Endodermal cell (in vitro differentiated cells): ENCODE measurements at regions not wholly inside any gene's neighbourhood (a gene's known extent, or its start where the extent isn't known, plus 50 kb on each side); places are given as distances from the start of the nearest gene placed in this dataset.

Experiments used
- DNase-seq: peaks from one replicate; pipeline ENCODE4 v3.0.0-alpha.2; 2017
- H3K27ac ChIP-seq: 2 replicates; pipeline ENCODE4 v1.5.1; 2013; ENCODE audit warnings: mild to moderate bottlenecking, low read depth, low read length, moderate library complexity
- H3K27me3 ChIP-seq: 2 replicates; pipeline ENCODE4 v1.6.1; 2013; ENCODE audit warnings: mild to moderate bottlenecking, low read length, moderate library complexity; ENCODE audit not compliant: insufficient read depth, control insufficient read depth, poor library complexity, severe bottlenecking
- H3K36me3 ChIP-seq: 2 replicates; pipeline ENCODE4 v1.7.0; 2013; ENCODE audit warnings: mild to moderate bottlenecking, low read length, moderate library complexity; ENCODE audit not compliant: control insufficient read depth, insufficient read depth
- H3K4me1 ChIP-seq: one replicate; pipeline ENCODE4 v1.7.0; 2013; ENCODE audit warnings: low read length; ENCODE audit not compliant: control insufficient read depth, insufficient read depth
- H3K4me3 ChIP-seq: 2 replicates; pipeline ENCODE4 v1.5.1; 2013; ENCODE audit warnings: mild to moderate bottlenecking, low read length, moderate library complexity
- H3K9ac ChIP-seq: 2 replicates; pipeline ENCODE4 v1.6.1; 2013; ENCODE audit warnings: mild to moderate bottlenecking, low read length, moderate library complexity; ENCODE audit not compliant: poor library complexity, severe bottlenecking; ENCODE audit errors: extremely low read depth
- H3K9me3 ChIP-seq: 2 replicates; pipeline ENCODE4 v1.6.1; 2013; ENCODE audit warnings: mild to moderate bottlenecking, low read length, moderate library complexity; ENCODE audit not compliant: control insufficient read depth
- H3K27ac Mint-ChIP-seq: 2 replicates; pipeline ENCODE4 v1.8.0; 2020; ENCODE audit warnings: mixed read lengths
- H3K27me3 Mint-ChIP-seq: 2 replicates; pipeline ENCODE4 v1.8.0; 2021; ENCODE audit warnings: mild to moderate bottlenecking, mixed read lengths; ENCODE audit not compliant: insufficient read depth
- H3K36me3 Mint-ChIP-seq: 2 replicates; pipeline ENCODE4 v1.8.0; 2020; ENCODE audit warnings: low read depth, mixed read lengths
- H3K4me1 Mint-ChIP-seq: 2 replicates; pipeline ENCODE4 v1.8.0; 2020; ENCODE audit warnings: mixed read lengths
- H3K4me3 Mint-ChIP-seq: 2 replicates; pipeline ENCODE4 v1.8.0; 2020; ENCODE audit warnings: mild to moderate bottlenecking, moderate library complexity, mixed read lengths
- H3K9me3 Mint-ChIP-seq: 2 replicates; pipeline ENCODE4 v1.8.0; 2020; ENCODE audit warnings: mild to moderate bottlenecking, mixed read lengths
- CTCF ChIP-seq: fragments of 200-600 bp; sonication (generic); conservative IDR thresholded peaks from 2 replicates; pipeline ENCODE4 v1.5.0; 2021; ENCODE audit warnings: antibody characterized with exemption, mild to moderate bottlenecking
- WGBS, 2 experiments: methylation state at CpG; one replicate each; pipeline versions ENCODE4 v1.1.5 to v1.1.7; 2013; ENCODE audit warnings: missing lambda C conversion rate in 2 of 2, mixed read lengths in 1 of 2; ENCODE audit not compliant: insufficient coverage in 1 of 2, insufficient read length in 1 of 2; 5-methylcytosine and 5-hydroxymethylcytosine counted together

- H3K36me3 Mint-ChIP-seq: peaks cover 5% of the 10 kb centered on the region
- H3K27ac Mint-ChIP-seq: peak overlapping the region; percentile 8
- no peak overlapping the region for H3K4me3 Mint-ChIP-seq
- Histone ChIP-seq H3K36me3 (no peaks in the 10 kb centered on the region), H3K9me3 (peaks cover 33% of the 10 kb centered on the region), H3K4me1 (peaks cover 4% of the 10 kb centered on the region), H3K4me3 (peak overlapping the region; percentile 16), H3K27ac (no peak overlapping the region), H3K27me3 (no peaks in the 10 kb centered on the region), H3K9ac (no peak overlapping the region)
- peak; percentile 71 for DNase-seq
- peaks cover 15% of the 10 kb centered on the region for H3K4me1 Mint-ChIP-seq
- WGBS, 2 experiments: 38 to 59% methylated on average over 1 to 3 of the region's 3 CpGs
- H3K27me3 Mint-ChIP-seq: no peaks in the 10 kb centered on the region
- peaks cover 28% of the 10 kb centered on the region for H3K9me3 Mint-ChIP-seq
- TF ChIP-seq CTCF: no peak
These were observed 403.7 kb downstream of the LRRC70 start for GRCh38 chr5:62982348-62982747.

GRCh38 chr5:62980884-62981283 is 402.3 kb downstream of the LRRC70 start:
- Mint-ChIP-seq H3K27ac (no peak overlapping the region), H3K36me3 (peaks cover 3% of the 10 kb centered on the region)

GRCh38 chr5:62979472-62979871 is 400.9 kb downstream of the LRRC70 start:
- WGBS, 2 experiments: 88 to 97% methylated on average over 3 to 5 of the region's 5 CpGs
- Mint-ChIP-seq H3K9me3 (peaks cover 2% of the 10 kb centered on the region), H3K27me3 (no peaks in the 10 kb centered on the region), H3K27ac (no peak overlapping the region), H3K4me1 (peaks cover 15% of the 10 kb centered on the region), H3K36me3 (no peaks in the 10 kb centered on the region), H3K4me3 (no peak overlapping the region)
- H3K36me3 ChIP-seq: no peaks in the 10 kb centered on the region
- H3K9ac ChIP-seq: no peak overlapping the region
- H3K27ac ChIP-seq: no peak overlapping the region
- no peaks in the 10 kb centered on the region for H3K27me3 ChIP-seq
- H3K9me3 ChIP-seq: peaks cover 5% of the 10 kb centered on the region
- TF ChIP-seq CTCF: no peak
- H3K4me3 ChIP-seq: no peak overlapping the region
- DNase-seq: no peak
- peaks cover 4% of the 10 kb centered on the region for H3K4me1 ChIP-seq

More at GRCh38 chr5:62980884-62981283, 402.3 kb downstream of the LRRC70 start:
- Histone ChIP-seq H3K4me3 (no peak overlapping the region), H3K36me3 (no peaks in the 10 kb centered on the region), H3K27ac (no peak overlapping the region), H3K4me1 (peaks cover 4% of the 10 kb centered on the region), H3K9me3 (peaks cover 19% of the 10 kb centered on the region), H3K27me3 (no peaks in the 10 kb centered on the region), H3K9ac (no peak overlapping the region)
- H3K27me3 Mint-ChIP-seq: no peaks in the 10 kb centered on the region
- 100% methylated on average over 1 of the region's 1 CpG; no CpG with 5 or more reads in 1 of the 2 experiments for WGBS, 2 experiments
- no peak for TF ChIP-seq CTCF
- DNase-seq: no peak
- H3K4me1 Mint-ChIP-seq: peaks cover 15% of the 10 kb centered on the region
- no peak overlapping the region for H3K4me3 Mint-ChIP-seq
- H3K9me3 Mint-ChIP-seq: peaks cover 14% of the 10 kb centered on the region
